Ishikawa (cell line): ENCODE measurements at regions not wholly inside any gene's neighbourhood (a gene's known extent, or its start where the extent isn't known, plus 50 kb on each side); places are given as distances from the start of the nearest gene placed in this dataset.

Experiments used
- CEBPB ChIP-seq: IDR thresholded peaks from 2 replicates; pipeline ENCODE4 v1.6.1; 2012
- CREB1 ChIP-seq: IDR thresholded peaks from 2 replicates; pipeline ENCODE4 v1.6.1; 2012; ENCODE audit warnings: low read depth
- EGR1 ChIP-seq: IDR thresholded peaks from 2 replicates; pipeline ENCODE4 v1.6.1; 2012
- EP300 ChIP-seq: IDR thresholded peaks from 2 replicates; pipeline ENCODE4 v1.6.1; 2012; ENCODE audit warnings: borderline replicate concordance
- FOXM1 ChIP-seq: IDR thresholded peaks from 2 replicates; pipeline ENCODE4 v1.6.1; 2012; ENCODE audit warnings: low read depth, borderline replicate concordance
- MAX ChIP-seq: IDR thresholded peaks from 2 replicates; pipeline ENCODE4 v1.6.1; 2012
- NFIC ChIP-seq: IDR thresholded peaks from 2 replicates; pipeline ENCODE4 v1.6.1; 2012
- RAD21 ChIP-seq: IDR thresholded peaks from 2 replicates; pipeline ENCODE4 v1.6.1; 2012; ENCODE audit warnings: low read depth
- TAF1 ChIP-seq: IDR thresholded peaks from 2 replicates; pipeline ENCODE4 v1.6.1; 2012; ENCODE audit warnings: low read depth, mild to moderate bottlenecking
- TCF12 ChIP-seq: IDR thresholded peaks from 2 replicates; pipeline ENCODE4 v1.6.1; 2012; ENCODE audit warnings: low read depth
- TEAD4 ChIP-seq: IDR thresholded peaks from 2 replicates; pipeline ENCODE4 v1.6.1; 2012
- YY1 ChIP-seq: IDR thresholded peaks from 2 replicates; pipeline ENCODE4 v1.6.1; 2012; ENCODE audit warnings: low read depth
- ZBTB7A ChIP-seq: IDR thresholded peaks from 2 replicates; pipeline ENCODE4 v1.6.1; 2012; ENCODE audit warnings: low read depth
- TF ChIP-seq, protein P1 (sequence below): IDR thresholded peaks from 2 replicates; pipeline ENCODE4 v1.6.1; 2012; ENCODE audit warnings: low read depth, mild to moderate bottlenecking
- TF ChIP-seq, protein P2 (sequence below): IDR thresholded peaks from 2 replicates; pipeline ENCODE4 v1.6.1; 2012

- TF ChIP-seq EGR1 (no peak), ZBTB7A (no peak), RAD21 (no peak), YY1 (no peak), NFIC (no peak), CREB1 (no peak), TEAD4 (no peak), TCF12 (no peak), MAX (no peak), EP300 (no peak), CEBPB (no peak), FOXM1 (no peak), TAF1 (no peak)
- TF ChIP-seq, protein P1, sequence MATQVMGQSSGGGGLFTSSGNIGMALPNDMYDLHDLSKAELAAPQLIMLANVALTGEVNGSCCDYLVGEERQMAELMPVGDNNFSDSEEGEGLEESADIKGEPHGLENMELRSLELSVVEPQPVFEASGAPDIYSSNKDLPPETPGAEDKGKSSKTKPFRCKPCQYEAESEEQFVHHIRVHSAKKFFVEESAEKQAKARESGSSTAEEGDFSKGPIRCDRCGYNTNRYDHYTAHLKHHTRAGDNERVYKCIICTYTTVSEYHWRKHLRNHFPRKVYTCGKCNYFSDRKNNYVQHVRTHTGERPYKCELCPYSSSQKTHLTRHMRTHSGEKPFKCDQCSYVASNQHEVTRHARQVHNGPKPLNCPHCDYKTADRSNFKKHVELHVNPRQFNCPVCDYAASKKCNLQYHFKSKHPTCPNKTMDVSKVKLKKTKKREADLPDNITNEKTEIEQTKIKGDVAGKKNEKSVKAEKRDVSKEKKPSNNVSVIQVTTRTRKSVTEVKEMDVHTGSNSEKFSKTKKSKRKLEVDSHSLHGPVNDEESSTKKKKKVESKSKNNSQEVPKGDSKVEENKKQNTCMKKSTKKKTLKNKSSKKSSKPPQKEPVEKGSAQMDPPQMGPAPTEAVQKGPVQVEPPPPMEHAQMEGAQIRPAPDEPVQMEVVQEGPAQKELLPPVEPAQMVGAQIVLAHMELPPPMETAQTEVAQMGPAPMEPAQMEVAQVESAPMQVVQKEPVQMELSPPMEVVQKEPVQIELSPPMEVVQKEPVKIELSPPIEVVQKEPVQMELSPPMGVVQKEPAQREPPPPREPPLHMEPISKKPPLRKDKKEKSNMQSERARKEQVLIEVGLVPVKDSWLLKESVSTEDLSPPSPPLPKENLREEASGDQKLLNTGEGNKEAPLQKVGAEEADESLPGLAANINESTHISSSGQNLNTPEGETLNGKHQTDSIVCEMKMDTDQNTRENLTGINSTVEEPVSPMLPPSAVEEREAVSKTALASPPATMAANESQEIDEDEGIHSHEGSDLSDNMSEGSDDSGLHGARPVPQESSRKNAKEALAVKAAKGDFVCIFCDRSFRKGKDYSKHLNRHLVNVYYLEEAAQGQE, result no peak
- TF ChIP-seq, protein P2, sequence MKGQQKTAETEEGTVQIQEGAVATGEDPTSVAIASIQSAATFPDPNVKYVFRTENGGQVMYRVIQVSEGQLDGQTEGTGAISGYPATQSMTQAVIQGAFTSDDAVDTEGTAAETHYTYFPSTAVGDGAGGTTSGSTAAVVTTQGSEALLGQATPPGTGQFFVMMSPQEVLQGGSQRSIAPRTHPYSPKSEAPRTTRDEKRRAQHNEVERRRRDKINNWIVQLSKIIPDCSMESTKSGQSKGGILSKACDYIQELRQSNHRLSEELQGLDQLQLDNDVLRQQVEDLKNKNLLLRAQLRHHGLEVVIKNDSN, result no peak
Measured at GRCh38 chrX:68918202-68918601, 89.4 kb downstream of the EFNB1 start.

GRCh38 chrX:68917799-68918198 is 89.0 kb downstream of the EFNB1 start:
- TF ChIP-seq TAF1, result no peak

GRCh38 chrX:68916891-68917290 is 88.1 kb downstream of the EFNB1 start:
- TF ChIP-seq EP300 (no peak), TAF1 (no peak)

DNA sequence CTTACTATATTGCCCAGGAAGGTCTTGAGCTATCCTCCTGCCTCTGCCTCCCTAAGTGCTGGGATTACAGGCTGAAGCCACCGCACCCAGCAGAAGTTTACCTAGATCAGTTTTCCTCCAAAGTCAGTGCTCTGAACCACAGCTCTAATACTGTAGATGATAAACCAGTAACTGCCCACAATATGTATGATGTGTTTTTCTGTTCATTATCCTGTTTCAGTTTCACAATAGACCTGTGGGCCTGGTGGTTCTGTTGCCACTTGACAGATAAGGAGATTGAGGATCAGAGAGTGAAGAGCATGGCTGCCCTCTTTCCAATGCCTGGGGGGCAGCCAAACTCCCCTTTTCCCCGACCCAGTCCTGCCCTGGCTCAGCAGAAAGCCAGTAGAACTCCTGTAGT is 87.0 kb downstream of the EFNB1 start:
- TF ChIP-seq CREB1 (no peak), MAX (no peak), NFIC (no peak), YY1 (no peak), FOXM1 (no peak), ZBTB7A (no peak)
- TF ChIP-seq, protein P1, result no peak

DNA sequence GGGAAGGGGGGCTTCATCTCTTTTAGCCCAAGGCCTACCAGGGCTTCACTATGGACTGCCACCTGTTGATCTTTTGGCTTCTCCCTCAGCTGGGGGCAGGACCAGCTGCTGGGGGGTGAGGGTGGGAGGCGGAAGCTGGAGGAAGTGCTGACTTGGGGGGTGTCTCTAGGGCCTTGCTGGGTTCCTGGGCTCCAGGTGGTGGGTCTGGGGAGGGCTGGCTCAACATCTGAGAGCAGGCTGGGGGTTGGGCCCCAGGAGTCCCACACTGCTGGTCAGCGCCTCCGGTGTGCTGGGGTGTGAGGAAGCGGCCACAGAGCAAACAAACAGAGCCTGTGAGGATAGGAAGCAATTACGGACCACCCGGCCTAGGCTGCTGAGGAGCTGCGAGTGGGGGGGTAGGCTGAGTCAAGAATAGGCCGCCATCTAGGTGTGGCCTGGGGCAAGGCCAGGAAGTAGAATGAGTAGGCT is 85.7 kb downstream of the EFNB1 start:
- TF ChIP-seq MAX (no peak), YY1 (no peak), EP300 (no peak), TAF1 (no peak), NFIC (no peak), TEAD4 (no peak), CREB1 (no peak), FOXM1 (no peak)
- TF ChIP-seq, protein P1, result no peak

DNA sequence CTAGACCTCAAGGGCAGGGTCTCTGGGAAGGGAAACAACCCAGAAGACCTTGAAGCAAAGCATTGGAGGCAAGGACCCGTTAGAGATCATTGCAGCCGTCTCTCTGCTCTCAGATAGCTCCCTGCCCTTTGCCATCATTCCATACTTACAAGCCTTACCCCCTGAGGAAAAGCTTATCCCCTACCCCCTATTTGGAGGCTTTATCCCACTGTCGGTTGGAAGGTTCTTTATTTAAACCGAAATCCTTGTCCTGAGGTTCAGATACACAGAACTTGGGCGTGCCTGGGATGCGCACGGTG is 84.4 kb downstream of the EFNB1 start:
- TF ChIP-seq EP300 (no peak), CEBPB (no peak), MAX (no peak), EGR1 (no peak), NFIC (no peak), TCF12 (no peak), YY1 (no peak)
- TF ChIP-seq, protein P2, result no peak
- TF ChIP-seq, protein P1, result no peak
